ENCODE measurements at regions not wholly inside any gene's neighbourhood (a gene's known extent, or its start where the extent isn't known, plus 50 kb on each side); places are given as distances from the start of the nearest gene placed in this dataset.

DNA sequence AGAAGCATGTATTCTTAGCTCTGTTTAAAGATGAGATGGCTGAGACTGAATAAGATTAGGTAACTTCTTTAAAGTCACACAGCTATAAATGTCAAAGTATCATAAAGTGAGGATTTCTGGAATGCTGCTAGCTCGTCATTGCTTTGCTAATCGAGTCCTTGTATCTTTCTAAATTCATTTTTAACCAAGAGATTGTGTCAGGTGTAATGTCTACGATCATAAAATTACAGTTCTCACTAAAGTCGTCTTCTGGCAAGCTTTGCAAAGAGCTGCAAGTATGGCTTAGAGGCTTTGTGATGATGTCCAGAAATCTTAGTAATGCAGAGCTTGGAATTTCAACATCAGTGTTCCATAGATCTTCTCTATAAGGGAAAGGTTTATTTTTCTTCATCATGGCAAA lies 569.8 kb downstream of the LMO4 start:
- no peak for TF ChIP-seq POLR2AphosphoS5 (IDR thresholded peaks at IDR 0.05)
- TF ChIP-seq, protein P1, sequence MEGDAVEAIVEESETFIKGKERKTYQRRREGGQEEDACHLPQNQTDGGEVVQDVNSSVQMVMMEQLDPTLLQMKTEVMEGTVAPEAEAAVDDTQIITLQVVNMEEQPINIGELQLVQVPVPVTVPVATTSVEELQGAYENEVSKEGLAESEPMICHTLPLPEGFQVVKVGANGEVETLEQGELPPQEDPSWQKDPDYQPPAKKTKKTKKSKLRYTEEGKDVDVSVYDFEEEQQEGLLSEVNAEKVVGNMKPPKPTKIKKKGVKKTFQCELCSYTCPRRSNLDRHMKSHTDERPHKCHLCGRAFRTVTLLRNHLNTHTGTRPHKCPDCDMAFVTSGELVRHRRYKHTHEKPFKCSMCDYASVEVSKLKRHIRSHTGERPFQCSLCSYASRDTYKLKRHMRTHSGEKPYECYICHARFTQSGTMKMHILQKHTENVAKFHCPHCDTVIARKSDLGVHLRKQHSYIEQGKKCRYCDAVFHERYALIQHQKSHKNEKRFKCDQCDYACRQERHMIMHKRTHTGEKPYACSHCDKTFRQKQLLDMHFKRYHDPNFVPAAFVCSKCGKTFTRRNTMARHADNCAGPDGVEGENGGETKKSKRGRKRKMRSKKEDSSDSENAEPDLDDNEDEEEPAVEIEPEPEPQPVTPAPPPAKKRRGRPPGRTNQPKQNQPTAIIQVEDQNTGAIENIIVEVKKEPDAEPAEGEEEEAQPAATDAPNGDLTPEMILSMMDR (IDR thresholded peaks at IDR 0.05), result no peak
